Hepatocyte (in vitro differentiated cells): ENCODE measurements at regions not wholly inside any gene's neighbourhood (a gene's known extent, or its start where the extent isn't known, plus 50 kb on each side); places are given as distances from the start of the nearest gene placed in this dataset.

Experiments
- DNase-seq: peaks from one replicate; pipeline ENCODE4 v3.0.0-alpha.2; 2016; ENCODE audit warnings: low spot score
- H2AFZ ChIP-seq: fragments of 200-600 bp; sonication (generic); 2 replicates; pipeline ENCODE4 v1.6.0; 2016; ENCODE audit warnings: antibody characterized with exemption, mild to moderate bottlenecking
- H3K27ac ChIP-seq: fragments of 200-600 bp; sonication (generic); 2 replicates; pipeline ENCODE4 v1.5.1; 2016; ENCODE audit warnings: mild to moderate bottlenecking
- H3K27me3 ChIP-seq: fragments of 200-600 bp; sonication (generic); 2 replicates; pipeline ENCODE4 v1.6.1; 2016
- H3K36me3 ChIP-seq: fragments of 200-600 bp; sonication (generic); replicated peaks from 2 replicates; pipeline ENCODE4 v1.5.1; 2016; ENCODE audit warnings: low read depth; ENCODE audit not compliant: insufficient read depth
- H3K4me1 ChIP-seq: fragments of 200-600 bp; sonication (generic); 2 replicates; pipeline ENCODE4 v1.5.1; 2016; ENCODE audit warnings: mild to moderate bottlenecking, moderate library complexity; ENCODE audit not compliant: insufficient read depth
- H3K4me2 ChIP-seq: fragments of 200-600 bp; sonication (generic); 2 replicates; pipeline ENCODE4 v1.6.0; 2016
- H3K4me3 ChIP-seq: fragments of 200-600 bp; sonication (generic); 2 replicates; pipeline ENCODE4 v1.5.1; 2016; ENCODE audit warnings: mild to moderate bottlenecking
- H3K79me2 ChIP-seq: fragments of 200-600 bp; sonication (generic); 2 replicates; pipeline ENCODE4 v1.6.0; 2017; ENCODE audit warnings: mild to moderate bottlenecking
- H3K9me2 ChIP-seq: fragments of 200-600 bp; sonication (generic); replicated peaks from 2 replicates; pipeline ENCODE4 v1.6.0; 2017; ENCODE audit warnings: mild to moderate bottlenecking; ENCODE audit not compliant: insufficient read depth
- H3K9me3 ChIP-seq: fragments of 200-600 bp; sonication (generic); 2 replicates; pipeline ENCODE4 v1.5.1; 2016; ENCODE audit warnings: low read depth, mild to moderate bottlenecking
- H4K20me1 ChIP-seq: fragments of 200-600 bp; sonication (generic); 2 replicates; pipeline ENCODE4 v1.6.0; 2016; ENCODE audit warnings: mild to moderate bottlenecking; ENCODE audit not compliant: insufficient read depth, poor library complexity, severe bottlenecking
- EZH2 ChIP-seq: fragments of 200-600 bp; sonication (generic); IDR thresholded peaks from 2 replicates; pipeline ENCODE4 v1.6.1; 2016; ENCODE audit warnings: antibody characterized with exemption, mild to moderate bottlenecking, borderline replicate concordance
- EZH2phosphoT487 ChIP-seq: fragments of 200-600 bp; sonication (generic); IDR thresholded peaks from one replicate; pipeline ENCODE4 v1.6.1; 2018; ENCODE audit warnings: antibody characterized with exemption, mild to moderate bottlenecking, low read depth, moderate library complexity; ENCODE audit not compliant: unreplicated experiment, severe bottlenecking
- WGBS: methylation state at CpG from one replicate; pipeline ENCODE4 v1.1.6; 2016; ENCODE audit warnings: low lambda C conversion rate; ENCODE audit errors: missing lambda C conversion rate; 5-methylcytosine and 5-hydroxymethylcytosine counted together
- TF ChIP-seq, protein P1 (sequence below): fragments of 200-600 bp; sonication (generic); IDR thresholded peaks from 2 replicates; pipeline ENCODE4 v1.5.1; 2016; ENCODE audit warnings: antibody characterized with exemption, mild to moderate bottlenecking; ENCODE audit not compliant: poor library complexity

DNA sequence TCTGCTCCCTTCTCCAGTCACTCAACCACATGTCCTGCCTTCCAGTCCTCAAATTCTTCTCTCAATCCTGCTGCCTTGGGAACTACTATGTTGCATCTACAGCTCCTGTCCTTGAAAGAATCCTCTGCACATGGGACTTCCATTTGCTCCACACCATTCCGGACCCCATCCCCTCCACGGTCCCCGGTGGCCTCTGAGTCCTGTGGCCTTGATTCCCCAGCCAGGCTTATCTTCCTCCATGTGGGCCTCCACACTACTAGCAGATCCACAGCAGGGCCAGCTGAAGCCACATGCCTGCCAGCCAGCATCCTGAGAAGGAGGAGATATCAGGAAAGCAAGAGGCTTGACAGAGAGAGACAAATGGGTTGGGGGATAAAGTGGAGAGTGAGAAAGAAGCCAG lies 1323.8 kb downstream of the UQCRFS1 start:
- H3K4me2 ChIP-seq: no peak overlapping the region
- H3K4me1 ChIP-seq: no peaks in the 10 kb centered on the region
- TF ChIP-seq EZH2 (no peak), EZH2phosphoT487 (no peak)
- TF ChIP-seq, protein P1, sequence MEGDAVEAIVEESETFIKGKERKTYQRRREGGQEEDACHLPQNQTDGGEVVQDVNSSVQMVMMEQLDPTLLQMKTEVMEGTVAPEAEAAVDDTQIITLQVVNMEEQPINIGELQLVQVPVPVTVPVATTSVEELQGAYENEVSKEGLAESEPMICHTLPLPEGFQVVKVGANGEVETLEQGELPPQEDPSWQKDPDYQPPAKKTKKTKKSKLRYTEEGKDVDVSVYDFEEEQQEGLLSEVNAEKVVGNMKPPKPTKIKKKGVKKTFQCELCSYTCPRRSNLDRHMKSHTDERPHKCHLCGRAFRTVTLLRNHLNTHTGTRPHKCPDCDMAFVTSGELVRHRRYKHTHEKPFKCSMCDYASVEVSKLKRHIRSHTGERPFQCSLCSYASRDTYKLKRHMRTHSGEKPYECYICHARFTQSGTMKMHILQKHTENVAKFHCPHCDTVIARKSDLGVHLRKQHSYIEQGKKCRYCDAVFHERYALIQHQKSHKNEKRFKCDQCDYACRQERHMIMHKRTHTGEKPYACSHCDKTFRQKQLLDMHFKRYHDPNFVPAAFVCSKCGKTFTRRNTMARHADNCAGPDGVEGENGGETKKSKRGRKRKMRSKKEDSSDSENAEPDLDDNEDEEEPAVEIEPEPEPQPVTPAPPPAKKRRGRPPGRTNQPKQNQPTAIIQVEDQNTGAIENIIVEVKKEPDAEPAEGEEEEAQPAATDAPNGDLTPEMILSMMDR: no peak
- no peak overlapping the region for H3K4me3 ChIP-seq
- H3K9me2 ChIP-seq: no peaks in the 10 kb centered on the region
- H3K36me3 ChIP-seq: no peaks in the 10 kb centered on the region
- H3K9me3 ChIP-seq: no peaks in the 10 kb centered on the region
- no peaks in the 10 kb centered on the region for H4K20me1 ChIP-seq
- DNase-seq: no peak
- WGBS: 85% methylated on average over 3 of the region's 3 CpGs
- no peaks in the 10 kb centered on the region for H3K27me3 ChIP-seq
- no peak overlapping the region for H2AFZ ChIP-seq
- no peak overlapping the region for H3K27ac ChIP-seq
- no peaks in the 10 kb centered on the region for H3K79me2 ChIP-seq

DNA sequence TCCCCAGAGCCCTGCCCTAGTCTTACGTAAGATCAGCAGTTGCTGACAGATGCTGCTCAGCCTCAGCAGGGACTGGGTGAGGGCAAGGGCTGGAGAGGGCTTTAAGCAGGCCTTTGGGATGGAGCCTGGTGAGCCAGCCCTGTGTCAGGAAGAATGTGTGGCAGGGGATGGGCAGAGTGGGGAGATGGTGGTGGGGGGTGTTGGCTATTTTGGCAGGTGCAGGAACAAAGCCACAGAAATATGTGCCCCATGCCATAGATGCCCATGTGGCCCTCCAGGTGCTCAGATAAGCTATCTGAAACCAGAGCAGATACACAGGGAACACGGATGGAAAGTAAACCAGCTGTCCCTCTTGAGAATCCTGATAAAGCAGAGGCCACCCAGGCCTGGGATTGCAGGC lies 1325.0 kb downstream of the UQCRFS1 start:
- Histone ChIP-seq H3K79me2 (no peaks in the 10 kb centered on the region), H3K4me3 (no peak overlapping the region), H4K20me1 (no peaks in the 10 kb centered on the region), H3K4me2 (no peak overlapping the region), H3K9me2 (no peaks in the 10 kb centered on the region), H3K9me3 (no peaks in the 10 kb centered on the region), H3K36me3 (no peaks in the 10 kb centered on the region), H3K27ac (no peak overlapping the region), H3K4me1 (no peaks in the 10 kb centered on the region), H2AFZ (no peak overlapping the region), H3K27me3 (no peaks in the 10 kb centered on the region)
- DNase-seq: no peak
- no peak for TF ChIP-seq EZH2phosphoT487
- no peak for TF ChIP-seq EZH2
- TF ChIP-seq, protein P1: no peak
- WGBS: 53% methylated on average over 2 of the region's 2 CpGs

DNA sequence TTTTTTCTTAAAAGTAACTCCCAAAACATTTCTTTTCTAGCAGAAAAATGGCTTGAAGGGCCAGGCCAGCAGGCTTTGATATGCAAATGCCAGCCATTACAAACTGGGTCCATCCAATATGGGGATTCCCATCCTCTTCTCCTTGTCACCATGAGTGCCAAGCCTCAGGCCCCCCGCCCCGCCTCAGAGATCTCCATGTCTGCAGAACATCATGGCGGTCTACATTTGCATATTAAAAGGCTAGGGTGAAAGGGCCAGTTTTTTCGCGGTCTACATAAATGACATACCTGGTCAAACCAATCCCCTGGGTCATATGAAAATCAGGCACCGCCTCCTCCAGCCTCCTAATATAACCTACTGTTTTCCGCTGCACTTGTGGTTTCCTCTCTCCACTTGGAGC lies 1327.6 kb downstream of the UQCRFS1 start:
- WGBS: 83% methylated on average over 7 of the region's 7 CpGs
- TF ChIP-seq EZH2: no peak
- H3K4me1 ChIP-seq: no peaks in the 10 kb centered on the region
- H3K9me3 ChIP-seq: no peaks in the 10 kb centered on the region
- DNase-seq: no peak
- no peak overlapping the region for H3K4me3 ChIP-seq
- H3K4me2 ChIP-seq: no peak overlapping the region
- no peaks in the 10 kb centered on the region for H3K36me3 ChIP-seq
- H3K9me2 ChIP-seq: no peaks in the 10 kb centered on the region
- no peaks in the 10 kb centered on the region for H4K20me1 ChIP-seq
- no peaks in the 10 kb centered on the region for H3K79me2 ChIP-seq
- H3K27me3 ChIP-seq: no peaks in the 10 kb centered on the region
- no peak overlapping the region for H3K27ac ChIP-seq
- H2AFZ ChIP-seq: no peak overlapping the region

DNA sequence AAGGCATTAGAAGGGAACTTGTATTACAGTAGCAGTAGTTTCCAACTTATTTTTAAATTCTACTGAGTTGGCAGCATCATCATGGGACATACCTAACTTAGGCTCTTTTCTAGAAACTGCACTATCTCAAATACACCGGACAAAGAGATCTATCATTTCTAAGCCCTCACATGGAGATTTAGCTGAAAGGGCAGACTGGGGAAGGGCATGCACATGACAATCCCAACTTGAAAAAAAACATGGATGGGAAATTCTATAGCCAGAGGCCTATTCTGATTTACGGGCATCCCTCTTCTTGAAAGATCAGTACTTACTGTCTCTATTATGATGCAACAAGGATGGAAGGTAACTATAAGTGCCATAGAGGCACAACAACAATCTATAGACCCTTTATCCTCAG lies 1328.6 kb downstream of the UQCRFS1 start:
- WGBS: 76% methylated on average over 2 of the region's 2 CpGs
- no peaks in the 10 kb centered on the region for H3K9me3 ChIP-seq
- DNase-seq: no peak
- H3K4me3 ChIP-seq: no peak overlapping the region
- TF ChIP-seq, protein P1: no peak
- TF ChIP-seq EZH2 (no peak), EZH2phosphoT487 (no peak)
- H3K27me3 ChIP-seq: no peaks in the 10 kb centered on the region
- no peak overlapping the region for H3K27ac ChIP-seq
- no peaks in the 10 kb centered on the region for H3K36me3 ChIP-seq
- H4K20me1 ChIP-seq: no peaks in the 10 kb centered on the region
- no peak overlapping the region for H2AFZ ChIP-seq
- no peak overlapping the region for H3K4me2 ChIP-seq
- no peaks in the 10 kb centered on the region for H3K9me2 ChIP-seq
- no peaks in the 10 kb centered on the region for H3K79me2 ChIP-seq
- H3K4me1 ChIP-seq: no peaks in the 10 kb centered on the region
